Keratinocyte (primary cell): ENCODE measurements at regions not wholly inside any gene's neighbourhood (a gene's known extent, or its start where the extent isn't known, plus 50 kb on each side); places are given as distances from the start of the nearest gene placed in this dataset.

Experiments
- DNase-seq: peaks from one replicate; pipeline ENCODE4 v3.0.0-alpha.2; 2011; ENCODE audit warnings: low read depth, missing footprints, low spot score
- FAIRE-seq: peaks from 2 replicates; lab custom pipeline; 2011; peaks lifted over from hg19 to GRCh38; lab: Jason Lieb, UNC
- H2AFZ ChIP-seq: 2 replicates; pipeline ENCODE4 v1.6.0; 2012; ENCODE audit warnings: low read length, control low read depth, inconsistent platforms; ENCODE audit not compliant: control insufficient read depth
- H3K27ac ChIP-seq: 2 replicates; pipeline ENCODE4 v1.5.1; 2011; ENCODE audit warnings: low read length; ENCODE audit not compliant: control insufficient read depth, insufficient read depth
- H3K27me3 ChIP-seq: 3 replicates; pipeline ENCODE4 v1.6.0; 2011; ENCODE audit warnings: low read length; ENCODE audit not compliant: control insufficient read depth, insufficient read depth; ENCODE audit errors: extremely low read depth
- H3K36me3 ChIP-seq, 2 experiments: 2 replicates in 1 of 2; 3 replicates in 1 of 2; pipeline ENCODE4 v1.5.1; 2011; ENCODE audit warnings: low read length in 2 of 2, mild to moderate bottlenecking in 1 of 2; ENCODE audit not compliant: control insufficient read depth in 2 of 2, insufficient read depth in 2 of 2; ENCODE audit errors: extremely low read depth in 1 of 2
- H3K4me1 ChIP-seq: 3 replicates; pipeline ENCODE4 v1.5.1; 2011; ENCODE audit warnings: low read length; ENCODE audit not compliant: control insufficient read depth, insufficient read depth; ENCODE audit errors: extremely low read depth
- H3K4me2 ChIP-seq: 3 replicates; pipeline ENCODE4 v1.6.0; 2011; ENCODE audit warnings: low read depth, low read length; ENCODE audit not compliant: control insufficient read depth, insufficient read depth; ENCODE audit errors: extremely low read depth
- H3K4me3 ChIP-seq, 3 experiments: fragments of 200-600 bp in 1 of 3; sonication (generic) in 1 of 3; 2 replicates in 2 of 3; 3 replicates in 1 of 3; pipeline ENCODE4 v1.5.1; 2011 to 2016; ENCODE audit warnings: low read length in 3 of 3, mild to moderate bottlenecking in 3 of 3, control low read depth in 2 of 3, inconsistent platforms in 1 of 3, low read depth in 1 of 3, mixed read lengths in 1 of 3, mixed run types in 1 of 3, moderate library complexity in 1 of 3; ENCODE audit not compliant: control insufficient read depth in 2 of 3, insufficient read depth in 2 of 3; ENCODE audit errors: extremely low read depth in 1 of 3
- H3K79me2 ChIP-seq: 2 replicates; pipeline ENCODE4 v1.6.0; 2012; ENCODE audit warnings: low read length; ENCODE audit not compliant: control insufficient read depth, insufficient read depth
- H3K9ac ChIP-seq: 3 replicates; pipeline ENCODE4 v1.6.0; 2011; ENCODE audit warnings: low read length; ENCODE audit not compliant: control insufficient read depth, insufficient read depth; ENCODE audit errors: extremely low read depth
- H3K9me1 ChIP-seq: 3 replicates; pipeline ENCODE4 v1.6.0; 2011; ENCODE audit warnings: low read length; ENCODE audit not compliant: control insufficient read depth, insufficient read depth; ENCODE audit errors: extremely low read depth
- H3K9me3 ChIP-seq: 2 replicates; pipeline ENCODE4 v1.5.1; 2012; ENCODE audit warnings: low read depth, low read length; ENCODE audit not compliant: control insufficient read depth
- H4K20me1 ChIP-seq: 3 replicates; pipeline ENCODE4 v1.6.0; 2011; ENCODE audit warnings: low read length; ENCODE audit not compliant: control insufficient read depth, insufficient read depth; ENCODE audit errors: extremely low read depth
- CTCF ChIP-seq, 3 experiments: IDR thresholded peaks in 1 of 3; conservative IDR thresholded peaks in 1 of 3; optimal IDR thresholded peaks in 1 of 3; 2 replicates in 2 of 3; 3 replicates in 1 of 3; pipeline versions ENCODE3 to v1.5.1; 2011; ENCODE audit warnings: low read length in 3 of 3, mild to moderate bottlenecking in 3 of 3, moderate library complexity in 2 of 3, control low read depth in 1 of 3, inconsistent platforms in 1 of 3; ENCODE audit not compliant: insufficient read depth in 2 of 3; ENCODE audit errors: extremely low read depth in 1 of 3
- EZH2 ChIP-seq: IDR thresholded peaks from one replicate; pipeline ENCODE4 v1.6.1; 2012; ENCODE audit warnings: inconsistent platforms, mild to moderate bottlenecking, low read length, moderate library complexity
- dilution Hi-C: fragments of 300-500 bp; cut with MboI; formaldehyde crosslinking; loops from one replicate; pipeline ENCODE4 v1.7.0; 2020; ENCODE audit warnings: low sequenced_read_pairs; ENCODE audit not compliant: extremely low pct_ligation_motif_present

DNA sequence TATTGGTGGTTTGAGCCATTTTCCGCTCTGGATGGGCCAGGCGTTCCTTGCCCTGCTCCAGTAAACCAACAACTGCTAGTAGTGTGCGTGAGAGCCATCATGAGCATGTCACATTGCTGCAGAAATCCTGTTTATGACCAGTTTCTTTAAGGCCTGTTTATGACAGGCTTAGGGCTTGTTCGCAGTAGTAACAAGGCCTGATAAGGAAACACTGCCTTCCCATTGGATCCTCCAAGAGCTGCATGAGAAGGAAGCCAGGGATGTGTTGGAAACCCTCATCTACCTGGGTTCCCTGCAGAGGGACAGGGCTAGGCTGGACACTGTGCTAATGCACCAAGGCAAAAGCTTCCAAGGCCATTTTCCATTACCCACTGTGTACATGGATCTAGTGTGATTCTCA, 153.9 kb downstream of the ZNF518B start:
- DNase-seq (no peak), FAIRE-seq (no peak)
- no peaks in the 10 kb centered on the region for H3K79me2 ChIP-seq
- no peak overlapping the region for H3K4me2 ChIP-seq
- no peak overlapping the region for H3K27ac ChIP-seq
- no peaks in the 10 kb centered on the region for H3K27me3 ChIP-seq
- peaks cover 9% of the 10 kb centered on the region for H3K4me1 ChIP-seq
- dilution Hi-C loops, result no loop called here
- no peak overlapping the region for H2AFZ ChIP-seq
- no peaks in the 10 kb centered on the region for H3K9me1 ChIP-seq
- H3K36me3 ChIP-seq, result no peaks in the 10 kb centered on the region
- H3K9ac ChIP-seq, result no peak overlapping the region
- no peaks in the 10 kb centered on the region for H3K9me3 ChIP-seq
- no peaks in the 10 kb centered on the region for H4K20me1 ChIP-seq
- H3K4me3 ChIP-seq, result no peak overlapping the region
- TF ChIP-seq EZH2, result no peak
- TF ChIP-seq CTCF (optimal IDR thresholded peaks at IDR 0.05 in 1 of 3, IDR thresholded peaks at IDR 0.05 in 1 of 3, conservative IDR thresholded peaks at IDR 0.05 in 1 of 3; ENCODE audit: extremely low read depth in 1 of 3, insufficient read depth in 2 of 3, low read length in 3 of 3), result no peak

- H3K79me2 ChIP-seq, result no peaks in the 10 kb centered on the region
- no peak overlapping the region for H3K4me3 ChIP-seq
- H3K9ac ChIP-seq, result no peak overlapping the region
- no peaks in the 10 kb centered on the region for H3K36me3 ChIP-seq
- H3K9me1 ChIP-seq, result no peaks in the 10 kb centered on the region
- no peaks in the 10 kb centered on the region for H3K9me3 ChIP-seq
- no peak overlapping the region for H3K27ac ChIP-seq
- H4K20me1 ChIP-seq, result no peaks in the 10 kb centered on the region
- DNase-seq, result no peak
- peaks cover 10% of the 10 kb centered on the region for H3K4me1 ChIP-seq
- H3K4me2 ChIP-seq, result no peak overlapping the region
- TF ChIP-seq EZH2, result no peak
- no peak for TF ChIP-seq CTCF (optimal IDR thresholded peaks at IDR 0.05 in 1 of 3, IDR thresholded peaks at IDR 0.05 in 1 of 3, conservative IDR thresholded peaks at IDR 0.05 in 1 of 3; ENCODE audit: extremely low read depth in 1 of 3, insufficient read depth in 2 of 3, low read length in 3 of 3)
- H3K27me3 ChIP-seq, result no peaks in the 10 kb centered on the region
- no peak overlapping the region for H2AFZ ChIP-seq
- no peak for FAIRE-seq
- dilution Hi-C loops, result no loop called here
These were observed 155.1 kb downstream of the ZNF518B start for GRCh38 chr4:10302096-10302495.
